AG09309 (cell line): ENCODE measurements at regions not wholly inside any gene's neighbourhood (a gene's known extent, or its start where the extent isn't known, plus 50 kb on each side); places are given as distances from the start of the nearest gene placed in this dataset.

Experiments used
- DNase-seq: peaks from one replicate; pipeline ENCODE4 v3.0.0-alpha.2; 2010; ENCODE audit warnings: low read depth
- H3K4me3 ChIP-seq: 2 replicates; pipeline ENCODE4 v1.5.1; 2011; ENCODE audit warnings: mild to moderate bottlenecking, low read depth, low read length, moderate library complexity; ENCODE audit not compliant: control insufficient read depth
- CTCF ChIP-seq: IDR thresholded peaks from 2 replicates; pipeline ENCODE4 v1.5.1; 2011; ENCODE audit warnings: mild to moderate bottlenecking, low read depth, low read length, inconsistent platforms; ENCODE audit not compliant: insufficient read depth, control insufficient read depth; ENCODE audit errors: missing control alignments

GRCh38 chr13:91136806-91137205 is 210.7 kb upstream of the MIR17HG start:
- TF ChIP-seq CTCF = no peak
- no peak for DNase-seq
- H3K4me3 ChIP-seq = no peak overlapping the region

GRCh38 chr13:91139232-91139631 is 208.3 kb upstream of the MIR17HG start:
- no peak for DNase-seq
- TF ChIP-seq CTCF = no peak
- no peak overlapping the region for H3K4me3 ChIP-seq

- DNase-seq = no peak
- no peak overlapping the region for H3K4me3 ChIP-seq
- TF ChIP-seq CTCF = no peak
Observed at GRCh38 chr13:91141543-91142061, 205.9 kb upstream of the MIR17HG start.

GRCh38 chr13:91142572-91142971 is 204.9 kb upstream of the MIR17HG start:
- H3K4me3 ChIP-seq = no peak overlapping the region
- no peak for DNase-seq
- TF ChIP-seq CTCF = no peak

- no peak for TF ChIP-seq CTCF
- no peak overlapping the region for H3K4me3 ChIP-seq
- DNase-seq = no peak
Observed at GRCh38 chr13:91144054-91144453, 203.4 kb upstream of the MIR17HG start.

- H3K4me3 ChIP-seq = no peak overlapping the region
- no peak for DNase-seq
- no peak for TF ChIP-seq CTCF
Observed at GRCh38 chr13:91144486-91144885, 203.0 kb upstream of the MIR17HG start.
